Activated T-cell treated with anti-CD3 and anti-CD28 coated beads, Interleukin-2, amount 50 U/mL, for 4 hours (primary cell): ENCODE measurements at regions not wholly inside any gene's neighbourhood (a gene's known extent, or its start where the extent isn't known, plus 50 kb on each side); places are given as distances from the start of the nearest gene placed in this dataset.

Source experiments
- ATAC-seq, 2 donors: fragments of 200-7000 bp; cut with Tn5 transposase; one replicate each; pipeline ENCODE4 v1.10.0; 2021
- DNase-seq: peaks from one replicate; pipeline ENCODE4 v3.0.0-alpha.2; 2020
- H3K27me3 Mint-ChIP-seq: one replicate; pipeline ENCODE4 v1.8.0; 2021; ENCODE audit warnings: low read depth, mixed read lengths
- H3K36me3 Mint-ChIP-seq: one replicate; pipeline ENCODE4 v1.8.0; 2022; ENCODE audit warnings: mixed read lengths; ENCODE audit not compliant: insufficient read depth
- H3K4me1 Mint-ChIP-seq: one replicate; pipeline ENCODE4 v1.8.0; 2021; ENCODE audit warnings: low read depth, mixed read lengths
- H3K4me3 Mint-ChIP-seq: one replicate; pipeline ENCODE4 v1.8.0; 2021; ENCODE audit warnings: mild to moderate bottlenecking, moderate library complexity, mixed read lengths
- H3K9me3 Mint-ChIP-seq: one replicate; pipeline ENCODE4 v1.8.0; 2021; ENCODE audit warnings: mixed read lengths

DNA sequence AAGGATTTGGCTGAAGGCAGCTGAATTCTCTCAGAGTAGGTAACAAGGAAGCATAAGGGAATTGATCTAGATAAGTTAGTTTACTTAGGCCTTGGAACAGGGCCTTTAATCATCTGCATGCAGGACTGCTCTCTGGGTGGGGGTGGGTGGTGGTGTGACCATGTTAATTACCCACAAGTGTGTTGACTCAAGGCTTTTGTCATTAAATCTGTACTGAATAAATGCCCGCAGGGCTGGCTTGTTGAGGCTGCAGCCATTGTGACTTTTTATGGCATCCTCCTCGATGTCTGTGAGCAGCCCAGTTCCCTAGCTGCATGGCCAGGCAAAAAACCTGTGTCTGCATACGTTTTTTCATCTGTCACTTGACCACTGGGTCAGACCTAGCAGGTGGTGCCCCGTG, 63.5 kb upstream of the ASCC3 start:
- Mint-ChIP-seq H3K27me3 (no peaks in the 10 kb centered on the region), H3K36me3 (no peaks in the 10 kb centered on the region), H3K4me3 (no peak overlapping the region), H3K9me3 (peaks cover 6% of the 10 kb centered on the region), H3K4me1 (no peaks in the 10 kb centered on the region)
- ATAC-seq: no peak
- no peak for DNase-seq

DNA sequence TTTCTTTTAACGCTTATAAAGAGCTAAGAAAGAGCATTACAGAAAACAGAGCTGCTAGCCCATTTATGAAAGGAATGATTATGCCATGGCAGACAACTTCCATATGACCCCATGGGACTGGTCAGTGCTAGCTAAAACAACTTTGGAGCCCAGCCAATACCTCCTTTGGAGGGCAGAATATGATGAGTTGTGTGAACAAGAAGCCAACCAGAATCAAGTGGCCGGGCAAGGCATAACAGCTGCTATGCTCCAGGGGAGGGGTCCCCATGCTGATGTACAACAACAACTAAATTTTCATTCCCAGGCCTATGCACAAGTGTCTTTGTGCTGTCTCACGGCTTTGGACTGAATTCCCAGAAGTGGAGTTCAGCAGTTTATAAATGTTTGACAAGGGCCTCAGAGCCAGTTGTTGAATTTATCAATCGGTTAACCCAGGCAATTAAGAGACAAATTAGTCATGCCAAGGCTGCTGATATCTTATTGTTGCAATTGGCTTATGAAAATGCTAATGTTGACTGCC, 65.0 kb upstream of the ASCC3 start:
- H3K27me3 Mint-ChIP-seq: no peaks in the 10 kb centered on the region
- DNase-seq (no peak), ATAC-seq (no peak)
- peaks cover 6% of the 10 kb centered on the region for H3K9me3 Mint-ChIP-seq
- H3K4me3 Mint-ChIP-seq: no peak overlapping the region
- no peaks in the 10 kb centered on the region for H3K4me1 Mint-ChIP-seq
- H3K36me3 Mint-ChIP-seq: no peaks in the 10 kb centered on the region

DNA sequence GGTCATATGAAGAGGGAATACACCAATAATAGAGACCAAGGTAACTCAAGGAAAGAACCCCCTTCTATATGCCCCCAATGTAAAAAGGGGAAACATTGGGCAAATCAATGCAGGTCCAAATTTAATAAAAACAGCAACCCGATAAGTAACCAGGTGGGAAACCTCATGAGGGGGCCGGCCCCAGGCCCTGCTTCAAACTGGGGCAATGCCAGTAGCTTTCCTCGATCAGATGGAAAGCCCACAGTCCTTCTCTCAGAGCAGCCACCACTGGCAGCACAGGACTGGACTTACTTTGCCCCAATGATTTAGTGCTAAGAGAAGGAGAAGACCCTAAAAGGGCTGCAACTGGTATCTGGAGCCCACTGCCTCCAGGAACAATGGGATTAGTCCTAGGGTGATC, 65.6 kb upstream of the ASCC3 start:
- ATAC-seq (no peak), DNase-seq (no peak)
- Mint-ChIP-seq H3K27me3 (no peaks in the 10 kb centered on the region), H3K9me3 (peaks cover 6% of the 10 kb centered on the region), H3K4me3 (no peak overlapping the region), H3K4me1 (no peaks in the 10 kb centered on the region), H3K36me3 (no peaks in the 10 kb centered on the region)

DNA sequence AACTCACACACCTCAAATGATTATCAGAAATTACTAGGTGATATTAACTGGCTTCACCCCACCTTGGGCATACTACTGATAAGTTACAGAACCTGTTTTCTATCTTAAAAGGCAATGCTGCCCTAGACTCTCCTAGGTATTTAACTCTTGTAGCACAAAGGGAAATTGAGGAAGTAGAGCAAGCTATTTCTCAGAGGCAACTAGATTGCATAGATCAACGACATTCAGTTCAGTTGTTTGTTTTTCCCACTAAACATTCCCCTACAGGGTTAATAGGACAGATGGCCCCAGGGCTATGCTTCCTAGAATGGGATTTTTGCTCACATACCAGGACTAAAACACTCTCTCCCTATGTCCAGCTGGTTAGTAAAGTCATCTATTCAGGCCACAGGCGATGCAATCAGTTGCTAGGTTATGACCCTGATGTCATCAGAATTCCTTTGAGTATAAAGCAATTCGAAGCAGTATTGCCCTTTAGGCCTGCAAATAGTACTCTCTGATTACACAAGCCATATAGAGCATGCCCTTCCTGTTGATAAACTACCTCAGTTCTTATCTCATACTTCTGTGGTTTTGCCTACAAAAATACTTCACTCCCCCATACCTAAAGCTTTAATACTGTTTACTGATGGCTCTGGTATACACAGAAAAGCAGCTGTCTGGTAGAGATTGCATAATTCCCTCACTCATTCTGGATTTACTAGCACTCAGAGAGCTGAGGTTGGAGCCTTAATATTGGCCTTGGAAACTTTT, 67.4 kb upstream of the ASCC3 start:
- H3K4me1 Mint-ChIP-seq: no peaks in the 10 kb centered on the region
- DNase-seq (no peak), ATAC-seq (no peak)
- H3K36me3 Mint-ChIP-seq: no peaks in the 10 kb centered on the region
- no peaks in the 10 kb centered on the region for H3K27me3 Mint-ChIP-seq
- H3K9me3 Mint-ChIP-seq: peaks cover 6% of the 10 kb centered on the region
- no peak overlapping the region for H3K4me3 Mint-ChIP-seq

DNA sequence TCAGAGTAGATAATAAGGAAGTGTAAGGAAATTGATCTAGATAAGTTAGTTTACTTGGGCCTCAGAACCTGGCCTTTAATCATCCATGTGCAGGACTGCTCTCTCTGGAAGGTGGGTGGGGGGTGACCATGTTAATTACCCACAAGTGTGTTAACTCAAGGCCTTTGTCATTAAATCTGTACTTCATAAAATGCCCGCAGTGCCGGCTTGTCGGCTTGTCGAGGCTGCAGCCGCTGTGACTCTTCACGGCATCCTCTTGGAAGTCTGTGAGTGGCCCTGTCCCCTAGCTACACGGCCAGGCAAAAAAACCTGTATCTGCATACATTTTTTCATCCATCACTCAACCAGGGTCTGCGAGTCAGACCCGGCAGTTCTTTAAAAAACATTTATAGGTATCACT, 70.9 kb upstream of the ASCC3 start:
- no peaks in the 10 kb centered on the region for H3K36me3 Mint-ChIP-seq
- H3K9me3 Mint-ChIP-seq: peaks cover 6% of the 10 kb centered on the region
- H3K27me3 Mint-ChIP-seq: peaks cover 2% of the 10 kb centered on the region

DNA sequence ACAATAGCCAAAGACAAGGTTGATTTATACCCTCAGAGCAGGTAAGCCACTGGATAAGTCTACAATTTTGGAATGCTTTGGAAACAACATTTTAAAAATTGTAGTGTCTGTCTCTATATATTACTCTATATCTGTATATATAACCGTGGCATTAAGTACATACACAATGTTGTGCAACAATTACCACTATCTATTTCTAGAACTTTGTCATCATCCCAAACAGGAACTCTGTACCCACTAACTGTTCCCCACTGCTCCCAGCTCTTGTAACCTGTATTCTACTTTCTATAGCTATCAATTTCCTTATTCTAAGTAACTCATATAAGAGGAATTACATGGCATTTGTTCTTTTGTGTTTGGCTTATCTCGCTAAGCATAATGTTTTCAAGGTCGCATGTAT, 78.2 kb upstream of the ASCC3 start:
- Mint-ChIP-seq H3K27me3 (peaks cover 5% of the 10 kb centered on the region), H3K9me3 (no peaks in the 10 kb centered on the region), H3K4me3 (no peak overlapping the region), H3K36me3 (no peaks in the 10 kb centered on the region), H3K4me1 (no peaks in the 10 kb centered on the region)
- DNase-seq: no peak
- ATAC-seq: no peak

More for the DNA sequence above, 70.9 kb upstream of the ASCC3 start:
- DNase-seq (no peak), ATAC-seq (no peak)
- Mint-ChIP-seq H3K4me1 (no peaks in the 10 kb centered on the region), H3K4me3 (no peak overlapping the region)

DNA sequence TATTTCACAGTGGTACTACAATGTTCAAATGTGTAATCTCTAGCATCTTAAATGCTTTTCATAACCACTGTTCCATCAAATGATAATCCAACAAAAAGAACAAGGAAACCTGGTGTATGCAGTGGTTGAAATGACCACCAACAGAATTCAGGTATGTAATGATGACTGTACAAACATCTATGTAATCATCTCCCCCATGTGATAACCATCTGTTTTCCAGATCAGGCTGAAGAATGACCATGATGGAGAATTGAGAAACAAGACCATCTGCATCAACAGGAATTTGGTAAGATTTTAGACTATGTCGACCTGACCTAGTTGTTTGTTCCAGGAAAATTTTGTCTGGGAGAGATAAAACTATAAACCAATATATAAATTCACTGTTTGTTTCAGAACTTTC, 81.3 kb upstream of the ASCC3 start:
- DNase-seq (no peak), ATAC-seq (no peak)
- H3K36me3 Mint-ChIP-seq: no peaks in the 10 kb centered on the region
- no peaks in the 10 kb centered on the region for H3K4me1 Mint-ChIP-seq
- peaks cover 10% of the 10 kb centered on the region for H3K27me3 Mint-ChIP-seq
- no peak overlapping the region for H3K4me3 Mint-ChIP-seq
- H3K9me3 Mint-ChIP-seq: no peaks in the 10 kb centered on the region

DNA sequence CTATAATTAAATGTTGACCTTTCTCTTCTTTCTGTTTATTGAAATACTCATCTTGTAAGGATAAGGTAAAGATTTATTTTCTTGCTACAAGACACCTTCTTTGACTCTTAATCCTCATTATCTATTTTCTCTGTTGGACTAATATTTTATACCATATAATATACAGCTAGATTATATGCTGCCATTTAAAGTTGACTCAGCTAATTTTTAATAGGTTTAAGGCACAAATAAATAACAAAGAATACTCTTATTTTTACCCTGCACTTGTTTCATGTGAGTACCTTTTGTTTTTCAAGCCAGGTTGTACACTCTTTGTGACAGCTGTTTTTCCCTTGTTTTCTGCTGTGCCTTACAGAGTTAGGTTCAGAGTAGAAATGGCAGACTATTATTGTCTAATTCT, 83.9 kb upstream of the ASCC3 start:
- Mint-ChIP-seq H3K4me1 (no peaks in the 10 kb centered on the region), H3K36me3 (no peaks in the 10 kb centered on the region), H3K27me3 (peaks cover 23% of the 10 kb centered on the region), H3K9me3 (peaks cover 3% of the 10 kb centered on the region), H3K4me3 (no peak overlapping the region)
- DNase-seq (no peak), ATAC-seq (no peak)

DNA sequence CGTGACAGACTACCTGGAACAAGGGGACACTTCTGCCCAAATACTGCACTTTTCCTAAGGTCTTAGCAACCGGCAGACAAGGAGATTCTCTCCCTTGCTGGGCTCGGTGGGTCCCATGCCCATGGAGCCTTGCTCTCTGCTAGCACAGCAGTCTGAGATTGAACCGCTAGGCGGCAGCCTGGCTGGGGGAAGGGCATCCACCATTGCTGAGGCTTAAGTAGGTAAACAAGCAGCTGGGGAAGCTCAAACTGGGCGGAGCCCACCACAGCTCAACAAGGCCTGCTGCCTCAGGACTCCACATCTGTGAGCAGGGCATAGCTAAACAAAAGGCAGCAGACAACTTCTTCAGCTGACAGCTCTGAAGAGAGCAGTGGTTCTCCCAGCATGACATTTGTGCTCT, 87.8 kb upstream of the ASCC3 start:
- H3K27me3 Mint-ChIP-seq: peaks cover 21% of the 10 kb centered on the region
- H3K36me3 Mint-ChIP-seq: no peaks in the 10 kb centered on the region
- H3K4me1 Mint-ChIP-seq: no peaks in the 10 kb centered on the region
- no peak for DNase-seq
- no peak for ATAC-seq
- no peak overlapping the region for H3K4me3 Mint-ChIP-seq
- peaks cover 10% of the 10 kb centered on the region for H3K9me3 Mint-ChIP-seq

DNA sequence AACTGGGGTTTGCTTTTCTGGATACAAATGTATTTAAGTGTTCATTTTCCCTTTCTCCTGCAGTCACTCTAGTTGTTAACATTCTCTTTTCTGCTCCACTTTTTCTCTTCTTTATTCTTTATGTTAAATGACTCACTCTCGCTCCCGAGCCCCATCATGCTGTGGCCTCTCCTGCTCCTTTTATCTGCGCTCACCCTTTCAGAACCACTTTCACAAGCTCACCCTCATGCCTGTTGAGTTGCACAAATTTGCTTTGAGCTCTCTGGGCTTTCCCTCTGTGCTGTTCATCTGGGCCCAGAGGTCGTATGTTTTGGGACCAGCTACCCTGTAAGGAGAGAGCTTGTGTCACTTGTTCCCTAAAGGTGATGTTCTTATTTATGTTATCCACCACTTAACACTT, 98.1 kb upstream of the ASCC3 start:
- no peak overlapping the region for H3K4me3 Mint-ChIP-seq
- no peaks in the 10 kb centered on the region for H3K27me3 Mint-ChIP-seq
- peaks cover 5% of the 10 kb centered on the region for H3K9me3 Mint-ChIP-seq

DNA sequence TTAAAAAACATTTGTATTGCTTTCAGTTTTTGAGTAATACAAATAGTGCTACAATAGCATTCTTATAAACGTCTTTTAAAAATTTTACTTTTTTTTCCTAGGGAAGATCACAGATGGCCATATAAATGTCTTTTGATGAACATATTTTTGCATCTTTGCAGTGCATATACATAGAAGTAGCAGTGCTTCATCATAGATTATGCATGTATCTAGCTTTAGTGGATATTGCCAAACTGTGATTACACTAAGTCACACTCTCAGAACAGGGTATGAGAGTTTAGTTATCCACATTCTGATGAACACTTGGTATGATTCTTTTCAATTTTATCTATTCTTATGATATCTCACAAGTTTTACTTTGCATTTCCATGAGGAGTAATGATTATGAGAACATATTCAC, 99.8 kb upstream of the ASCC3 start:
- Mint-ChIP-seq H3K36me3 (no peaks in the 10 kb centered on the region), H3K9me3 (no peaks in the 10 kb centered on the region), H3K27me3 (no peaks in the 10 kb centered on the region), H3K4me1 (no peaks in the 10 kb centered on the region), H3K4me3 (no peak overlapping the region)
- DNase-seq: no peak
- ATAC-seq: no peak

More for the DNA sequence above, 98.1 kb upstream of the ASCC3 start:
- Mint-ChIP-seq H3K4me1 (no peaks in the 10 kb centered on the region), H3K36me3 (no peaks in the 10 kb centered on the region)
- ATAC-seq (no peak), DNase-seq (no peak)

DNA sequence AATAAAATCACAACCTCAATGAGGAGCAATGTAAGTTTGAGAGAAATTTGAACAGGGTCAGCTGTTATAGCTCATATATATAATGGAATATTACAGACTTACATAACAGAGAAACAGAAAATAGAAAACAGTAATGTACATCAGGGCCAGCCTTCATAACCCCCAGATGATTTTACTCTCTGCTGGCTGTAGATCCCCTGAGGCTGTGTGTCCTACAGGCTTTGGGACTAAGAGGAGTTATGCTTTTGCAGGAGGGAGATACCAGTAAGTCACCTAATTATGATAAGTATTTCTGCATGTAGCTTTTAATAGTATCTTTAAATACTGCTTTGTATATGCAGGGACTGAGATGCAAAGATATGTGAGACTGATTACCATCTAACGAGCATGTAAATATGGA, 105.8 kb upstream of the ASCC3 start:
- H3K36me3 Mint-ChIP-seq: no peaks in the 10 kb centered on the region
- no peaks in the 10 kb centered on the region for H3K27me3 Mint-ChIP-seq

DNA sequence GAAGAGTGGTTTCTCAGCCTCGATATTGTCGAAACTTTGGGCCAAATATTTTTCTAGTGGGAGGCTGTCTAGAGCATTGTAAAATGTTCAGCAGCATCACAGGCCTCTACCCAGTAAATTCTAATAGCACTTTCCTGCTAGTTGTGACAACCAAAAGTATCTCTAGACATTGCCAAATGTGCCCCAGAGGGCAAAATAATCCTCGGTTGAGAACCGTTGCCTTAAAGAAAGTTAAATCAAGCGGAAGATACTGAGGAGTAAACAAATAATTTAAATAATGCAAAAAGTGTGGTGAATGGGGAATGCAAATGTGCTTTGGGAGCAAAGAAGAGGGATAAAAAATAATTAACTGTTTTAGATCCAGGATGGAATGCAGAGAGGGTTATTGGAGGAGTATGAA, 106.4 kb upstream of the ASCC3 start:
- DNase-seq (no peak), ATAC-seq (no peak)
- no peaks in the 10 kb centered on the region for H3K4me1 Mint-ChIP-seq
- no peaks in the 10 kb centered on the region for H3K9me3 Mint-ChIP-seq
- no peaks in the 10 kb centered on the region for H3K36me3 Mint-ChIP-seq
- no peak overlapping the region for H3K4me3 Mint-ChIP-seq
- H3K27me3 Mint-ChIP-seq: no peaks in the 10 kb centered on the region

More for the DNA sequence above, 105.8 kb upstream of the ASCC3 start:
- H3K9me3 Mint-ChIP-seq: no peaks in the 10 kb centered on the region
- no peak for ATAC-seq
- no peak overlapping the region for H3K4me3 Mint-ChIP-seq
- no peaks in the 10 kb centered on the region for H3K4me1 Mint-ChIP-seq
- no peak for DNase-seq

DNA sequence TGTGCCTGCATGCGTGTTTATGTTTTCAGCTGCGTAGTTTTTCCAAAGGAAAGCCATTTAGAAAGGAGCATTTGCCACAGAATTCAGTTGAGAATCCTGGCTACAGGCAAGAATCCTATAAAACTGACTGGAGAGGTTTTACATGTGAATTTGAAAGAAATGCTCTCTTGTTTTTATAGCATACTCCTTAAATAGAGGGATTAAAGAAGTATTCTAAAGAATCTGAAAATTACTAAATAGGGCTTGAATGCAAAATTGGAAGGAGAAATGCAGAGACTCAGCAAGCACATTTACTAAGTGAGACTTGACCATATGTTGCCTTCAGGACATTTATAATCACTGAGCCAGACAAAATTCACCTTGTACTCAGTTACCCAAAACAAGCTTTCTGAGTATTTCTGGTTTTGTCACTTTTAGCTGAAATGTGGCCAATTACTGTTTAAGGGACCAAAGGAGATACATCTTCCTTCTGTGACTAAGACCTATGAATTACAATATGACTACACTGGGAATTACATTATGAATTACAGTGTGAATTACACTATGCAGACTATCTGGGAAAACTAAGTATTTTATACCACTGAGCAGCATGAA, 107.4 kb upstream of the ASCC3 start:
- no peak for ATAC-seq
- Mint-ChIP-seq H3K4me3 (no peak overlapping the region), H3K36me3 (no peaks in the 10 kb centered on the region), H3K27me3 (no peaks in the 10 kb centered on the region), H3K4me1 (no peaks in the 10 kb centered on the region), H3K9me3 (no peaks in the 10 kb centered on the region)
- no peak for DNase-seq

DNA sequence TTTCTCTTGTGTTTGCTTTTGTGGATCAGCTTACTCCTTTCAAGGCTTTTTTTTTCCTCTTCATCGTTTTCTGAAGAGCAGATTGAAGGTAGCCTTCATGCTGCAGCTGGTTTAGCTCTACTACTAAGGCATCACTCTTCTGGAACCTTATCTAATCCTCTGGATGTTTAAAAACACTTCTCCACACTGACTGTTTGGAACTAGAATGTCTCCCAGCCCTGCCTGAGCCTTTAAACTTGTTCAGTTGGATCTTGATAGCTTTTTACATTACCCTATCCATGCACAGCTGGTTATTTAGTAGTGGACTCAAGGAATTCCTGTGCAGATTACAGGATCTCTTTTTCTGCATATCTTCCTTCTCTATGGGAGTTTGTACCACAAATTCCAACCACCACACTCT, 108.9 kb upstream of the ASCC3 start:
- Mint-ChIP-seq H3K4me1 (no peaks in the 10 kb centered on the region), H3K36me3 (no peaks in the 10 kb centered on the region), H3K9me3 (no peaks in the 10 kb centered on the region), H3K4me3 (no peak overlapping the region), H3K27me3 (no peaks in the 10 kb centered on the region)
- DNase-seq (no peak), ATAC-seq (no peak)
